HepG2 (cell line): ENCODE measurements at regions not wholly inside any gene's neighbourhood (a gene's known extent, or its start where the extent isn't known, plus 50 kb on each side); places are given as distances from the start of the nearest gene placed in this dataset.

ENCODE experiments used
- ATAC-seq: fragments of 200-7000 bp; cut with Tn5 transposase; 3 replicates; pipeline ENCODE4 v1.9.1; 2020; ENCODE audit warnings: mild to moderate bottlenecking, moderate library complexity
- BruUV-seq: library from RNA; stranded (reverse); fragments of 400-500 nt; replicated peaks from 2 replicates; lab custom pipeline; 2021; lab: Mats Ljungman, UMichigan
- CTCF ChIA-PET: fragments of 300-600 bp; formaldehyde crosslinking; extraction: SDS; loops from one replicate; lab custom pipeline; 2021; ENCODE audit warnings: low total read pairs, inconsistent platforms, low intra/inter-chr PET ratio; lab: Yijun Ruan, JAX
- POLR2A ChIA-PET: fragments of 350-600 bp; sonication (Branson Sonifier 250); formaldehyde crosslinking; loops from one replicate; lab custom pipeline; 2020; ENCODE audit warnings: antibody characterized with exemption, inconsistent platforms; lab: Yijun Ruan, JAX
- DNase-seq: peaks from one replicate; pipeline ENCODE4 v3.0.0-alpha.2; 2015; ENCODE audit warnings: low spot score
- FAIRE-seq: peaks from 3 replicates; lab custom pipeline; 2011; peaks lifted over from hg19 to GRCh38; lab: Jason Lieb, UNC
- H2AFZ ChIP-seq: one replicate; pipeline ENCODE4 v1.6.1; 2011; ENCODE audit warnings: low read length, inconsistent platforms
- H3K27ac ChIP-seq: fragments of 300-600 bp; 3 replicates; pipeline ENCODE4 v1.8.0; 2011; ENCODE audit warnings: mixed run types, mild to moderate bottlenecking, mixed read lengths, low read length, inconsistent platforms; ENCODE audit not compliant: insufficient read depth; ENCODE audit errors: extremely low read length
- H3K27me3 ChIP-seq, 2 experiments: fragments of 200-600 bp in 1 of 2; 2 replicates in 1 of 2; 3 replicates in 1 of 2; pipeline versions ENCODE4 v1.6.0 to v1.8.0; 2011; ENCODE audit warnings: low read length in 2 of 2, mild to moderate bottlenecking in 2 of 2, moderate library complexity in 2 of 2, inconsistent platforms in 1 of 2; ENCODE audit not compliant: insufficient read depth in 2 of 2, control insufficient read depth in 1 of 2
- H3K36me3 ChIP-seq, 2 experiments: fragments of 200-600 bp in 1 of 2; replicated peaks in 1 of 2; 2 replicates in 1 of 2; 3 replicates in 1 of 2; pipeline versions ENCODE4 v1.5.1 to v1.8.0; 2011; ENCODE audit warnings: low read length in 2 of 2, inconsistent platforms in 1 of 2; ENCODE audit not compliant: insufficient read depth in 2 of 2, control insufficient read depth in 1 of 2
- H3K4me1 ChIP-seq: 2 replicates; pipeline ENCODE4 v1.5.1; 2012; ENCODE audit warnings: low read length, inconsistent platforms; ENCODE audit not compliant: insufficient read depth
- H3K4me2 ChIP-seq: 2 replicates; pipeline ENCODE4 v1.6.0; 2011; ENCODE audit warnings: low read depth, low read length, inconsistent platforms
- H3K4me3 ChIP-seq, 3 experiments: fragments of 200-600 bp in 1 of 3; sonication (generic), shearing (Covaris generic) in 1 of 3; replicated peaks in 1 of 3; 2 replicates each; pipeline ENCODE4 v1.5.1; 2011 to 2016; ENCODE audit warnings: low read length in 3 of 3, inconsistent platforms in 2 of 3, low read depth in 2 of 3, mild to moderate bottlenecking in 2 of 3, control low read depth in 1 of 3, mixed read lengths in 1 of 3; ENCODE audit not compliant: insufficient read depth in 1 of 3
- H3K79me2 ChIP-seq: one replicate; pipeline ENCODE4 v1.6.1; 2011; ENCODE audit warnings: low read length, inconsistent platforms; ENCODE audit not compliant: insufficient read depth
- H3K9ac ChIP-seq: 2 replicates; pipeline ENCODE4 v1.6.0; 2011; ENCODE audit warnings: mild to moderate bottlenecking, low read depth, low read length, inconsistent platforms; ENCODE audit not compliant: insufficient read depth
- H3K9me3 ChIP-seq: 2 replicates; pipeline ENCODE4 v1.5.1; 2012; ENCODE audit warnings: mild to moderate bottlenecking, low read length
- H4K20me1 ChIP-seq: 2 replicates; pipeline ENCODE4 v1.6.0; 2011; ENCODE audit warnings: inconsistent platforms, mild to moderate bottlenecking, low read length, moderate library complexity; ENCODE audit not compliant: insufficient read depth
- ATF1 ChIP-seq: IDR thresholded peaks from 2 replicates; pipeline ENCODE4 v1.6.1; 2016; ENCODE audit warnings: mild to moderate bottlenecking, control low read depth
- CREM ChIP-seq, 2 experiments: sonication (generic) in 1 of 2; formaldehyde crosslinking in 1 of 2; IDR thresholded peaks; 2 replicates each; pipeline versions ENCODE4 v1.4.0 to v1.6.1; 2016 to 2020; ENCODE audit warnings: antibody characterized with exemption in 1 of 2, mild to moderate bottlenecking in 1 of 2, missing genetic modification reagents in 1 of 2
- MEIS1 ChIP-seq: sonication (generic); formaldehyde crosslinking; IDR thresholded peaks from 2 replicates; pipeline ENCODE4 v1.9.0; 2021; ENCODE audit warnings: mild to moderate bottlenecking, missing genetic modification reagents, moderate library complexity, borderline replicate concordance
- MYNN ChIP-seq: sonication (generic); formaldehyde crosslinking; IDR thresholded peaks from 2 replicates; pipeline ENCODE4 v1.4.0; 2020; ENCODE audit warnings: mild to moderate bottlenecking, low read depth, missing genetic modification reagents
- ZFP62 ChIP-seq: sonication (generic); formaldehyde crosslinking; IDR thresholded peaks from 2 replicates; pipeline ENCODE4 v1.4.0; 2020; ENCODE audit warnings: missing genetic modification reagents
- ZNF274 ChIP-seq: sonication (generic); formaldehyde crosslinking; IDR thresholded peaks from 2 replicates; pipeline ENCODE4 v1.5.1; 2020; ENCODE audit warnings: mild to moderate bottlenecking, missing genetic modification reagents
- ZNF460 ChIP-seq: sonication (generic); formaldehyde crosslinking; IDR thresholded peaks from 2 replicates; pipeline ENCODE4 v1.5.1; 2020; ENCODE audit warnings: missing genetic modification reagents, mild to moderate bottlenecking, borderline replicate concordance
- ZNF543 ChIP-seq: sonication (generic); formaldehyde crosslinking; IDR thresholded peaks from 2 replicates; pipeline ENCODE4 v1.4.0; 2020; ENCODE audit warnings: mild to moderate bottlenecking, missing genetic modification reagents
- WGBS: methylation state at CpG from one replicate; pipeline ENCODE4 v1.1.6; 2017; ENCODE audit warnings: low lambda C conversion rate; 5-methylcytosine and 5-hydroxymethylcytosine counted together
- in situ Hi-C: cut with HindIII; loops from 2 replicates; pipeline ENCODE4 v1.10.0; 2017; ENCODE audit warnings: low pct_unique_long_range_greater_than_20kb; ENCODE audit not compliant: extremely low pct_ligation_motif_present
- intact Hi-C: fragments of 100-400 bp; cut with micrococcal nuclease; formaldehyde crosslinking; loops from one replicate; pipeline ENCODE4 v1.10.0; 2022; ENCODE audit not compliant: unreplicated experiment
- TF ChIP-seq, protein P1 (sequence below): sonication (generic); formaldehyde crosslinking; IDR thresholded peaks from 2 replicates; pipeline ENCODE4 v1.8.0; 2022; ENCODE audit warnings: mild to moderate bottlenecking, missing genetic modification reagents, moderate library complexity
- TF ChIP-seq, protein P2 (sequence below): sonication (generic); formaldehyde crosslinking; IDR thresholded peaks from 2 replicates; pipeline ENCODE4 v1.5.1; 2020; ENCODE audit warnings: missing genetic modification reagents, mild to moderate bottlenecking, borderline replicate concordance
- TF ChIP-seq, protein P3 (sequence below): sonication (generic); formaldehyde crosslinking; IDR thresholded peaks from 2 replicates; pipeline ENCODE4 v1.5.0; 2020; ENCODE audit warnings: missing genetic modification reagents
- TF ChIP-seq, protein P4 (sequence below): sonication (generic); formaldehyde crosslinking; IDR thresholded peaks from 2 replicates; pipeline ENCODE4 v1.5.1; 2020; ENCODE audit warnings: missing genetic modification reagents, mild to moderate bottlenecking, borderline replicate concordance

DNA sequence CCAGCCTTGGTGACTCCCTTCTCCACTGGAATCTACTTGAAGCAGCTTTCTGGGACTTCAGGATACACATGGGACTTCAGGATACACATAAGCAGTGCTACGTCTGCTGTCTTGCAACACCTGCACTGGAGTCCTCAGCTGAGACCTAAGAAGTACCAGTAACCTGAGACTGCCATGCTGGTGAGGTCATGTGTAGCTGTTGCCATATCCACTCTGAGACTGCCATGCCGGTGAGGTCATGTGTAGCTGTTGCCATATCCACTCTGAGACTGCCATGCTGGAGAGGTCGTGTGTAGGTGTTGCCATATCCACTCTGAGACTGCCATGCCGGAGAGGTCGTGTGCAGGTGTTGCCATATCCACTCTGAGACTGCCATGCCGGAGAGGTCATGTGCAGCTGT lies 937.9 kb downstream of the EFNB2 start:
- ATAC-seq = no peak
- WGBS = 0% methylated on average over 1 of the region's 6 CpGs

More for the DNA sequence above, 937.9 kb downstream of the EFNB2 start:
- H3K9me3 ChIP-seq = peaks cover 54% of the 10 kb centered on the region
- POLR2A ChIA-PET = no interaction called here
- H3K27me3 ChIP-seq = no peaks in the 10 kb centered on the region
- CTCF ChIA-PET = no interaction called here
- in situ Hi-C loops = no loop called here
- TF ChIP-seq ZNF460 (CRISPR knock-in tag) = no peak
- TF ChIP-seq MYNN (CRISPR knock-in tag) = no peak
- TF ChIP-seq MEIS1 (CRISPR knock-in tag) = no peak
- TF ChIP-seq, protein P1, sequence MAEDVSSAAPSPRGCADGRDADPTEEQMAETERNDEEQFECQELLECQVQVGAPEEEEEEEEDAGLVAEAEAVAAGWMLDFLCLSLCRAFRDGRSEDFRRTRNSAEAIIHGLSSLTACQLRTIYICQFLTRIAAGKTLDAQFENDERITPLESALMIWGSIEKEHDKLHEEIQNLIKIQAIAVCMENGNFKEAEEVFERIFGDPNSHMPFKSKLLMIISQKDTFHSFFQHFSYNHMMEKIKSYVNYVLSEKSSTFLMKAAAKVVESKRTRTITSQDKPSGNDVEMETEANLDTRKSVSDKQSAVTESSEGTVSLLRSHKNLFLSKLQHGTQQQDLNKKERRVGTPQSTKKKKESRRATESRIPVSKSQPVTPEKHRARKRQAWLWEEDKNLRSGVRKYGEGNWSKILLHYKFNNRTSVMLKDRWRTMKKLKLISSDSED (CRISPR knock-in tag) = no peak
- TF ChIP-seq ZFP62 (CRISPR knock-in tag) = no peak
- TF ChIP-seq, protein P2, sequence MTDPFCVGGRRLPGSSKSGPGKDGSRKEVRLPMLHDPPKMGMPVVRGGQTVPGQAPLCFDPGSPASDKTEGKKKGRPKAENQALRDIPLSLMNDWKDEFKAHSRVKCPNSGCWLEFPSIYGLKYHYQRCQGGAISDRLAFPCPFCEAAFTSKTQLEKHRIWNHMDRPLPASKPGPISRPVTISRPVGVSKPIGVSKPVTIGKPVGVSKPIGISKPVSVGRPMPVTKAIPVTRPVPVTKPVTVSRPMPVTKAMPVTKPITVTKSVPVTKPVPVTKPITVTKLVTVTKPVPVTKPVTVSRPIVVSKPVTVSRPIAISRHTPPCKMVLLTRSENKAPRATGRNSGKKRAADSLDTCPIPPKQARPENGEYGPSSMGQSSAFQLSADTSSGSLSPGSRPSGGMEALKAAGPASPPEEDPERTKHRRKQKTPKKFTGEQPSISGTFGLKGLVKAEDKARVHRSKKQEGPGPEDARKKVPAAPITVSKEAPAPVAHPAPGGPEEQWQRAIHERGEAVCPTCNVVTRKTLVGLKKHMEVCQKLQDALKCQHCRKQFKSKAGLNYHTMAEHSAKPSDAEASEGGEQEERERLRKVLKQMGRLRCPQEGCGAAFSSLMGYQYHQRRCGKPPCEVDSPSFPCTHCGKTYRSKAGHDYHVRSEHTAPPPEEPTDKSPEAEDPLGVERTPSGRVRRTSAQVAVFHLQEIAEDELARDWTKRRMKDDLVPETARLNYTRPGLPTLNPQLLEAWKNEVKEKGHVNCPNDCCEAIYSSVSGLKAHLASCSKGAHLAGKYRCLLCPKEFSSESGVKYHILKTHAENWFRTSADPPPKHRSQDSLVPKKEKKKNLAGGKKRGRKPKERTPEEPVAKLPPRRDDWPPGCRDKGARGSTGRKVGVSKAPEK (CRISPR knock-in tag) = no peak
- TF ChIP-seq CREM (IDR thresholded peaks at IDR 0.05) = no peak
- no peak for TF ChIP-seq CREM (CRISPR knock-in tag; IDR thresholded peaks at IDR 0.05)
- TF ChIP-seq, protein P3, sequence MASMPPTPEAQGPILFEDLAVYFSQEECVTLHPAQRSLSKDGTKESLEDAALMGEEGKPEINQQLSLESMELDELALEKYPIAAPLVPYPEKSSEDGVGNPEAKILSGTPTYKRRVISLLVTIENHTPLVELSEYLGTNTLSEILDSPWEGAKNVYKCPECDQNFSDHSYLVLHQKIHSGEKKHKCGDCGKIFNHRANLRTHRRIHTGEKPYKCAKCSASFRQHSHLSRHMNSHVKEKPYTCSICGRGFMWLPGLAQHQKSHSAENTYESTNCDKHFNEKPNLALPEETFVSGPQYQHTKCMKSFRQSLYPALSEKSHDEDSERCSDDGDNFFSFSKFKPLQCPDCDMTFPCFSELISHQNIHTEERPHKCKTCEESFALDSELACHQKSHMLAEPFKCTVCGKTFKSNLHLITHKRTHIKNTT (CRISPR knock-in tag) = no peak
- TF ChIP-seq, protein P4, sequence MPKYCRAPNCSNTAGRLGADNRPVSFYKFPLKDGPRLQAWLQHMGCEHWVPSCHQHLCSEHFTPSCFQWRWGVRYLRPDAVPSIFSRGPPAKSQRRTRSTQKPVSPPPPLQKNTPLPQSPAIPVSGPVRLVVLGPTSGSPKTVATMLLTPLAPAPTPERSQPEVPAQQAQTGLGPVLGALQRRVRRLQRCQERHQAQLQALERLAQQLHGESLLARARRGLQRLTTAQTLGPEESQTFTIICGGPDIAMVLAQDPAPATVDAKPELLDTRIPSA = no peak
- no peak for TF ChIP-seq ATF1 (CRISPR knock-in tag)
- no peak for TF ChIP-seq ZNF543 (CRISPR knock-in tag)
- no peak for TF ChIP-seq ZNF274
- intact Hi-C loops = no loop called here
- BruUV-seq = no TSS peak
- H3K36me3 ChIP-seq = no peaks in the 10 kb centered on the region
- no peak overlapping the region for H2AFZ ChIP-seq
- H3K9ac ChIP-seq = no peak overlapping the region
- no peak overlapping the region for H3K27ac ChIP-seq
- no peaks in the 10 kb centered on the region for H4K20me1 ChIP-seq
- H3K79me2 ChIP-seq = no peaks in the 10 kb centered on the region
- no peak overlapping the region for H3K4me2 ChIP-seq
- FAIRE-seq (no peak), DNase-seq (no peak)
- H3K4me1 ChIP-seq = no peaks in the 10 kb centered on the region
- H3K4me3 ChIP-seq = no peak overlapping the region
